MM.1S (cell line): ENCODE measurements at regions not wholly inside any gene's neighbourhood (a gene's known extent, or its start where the extent isn't known, plus 50 kb on each side); places are given as distances from the start of the nearest gene placed in this dataset.

Experiments used
- DNase-seq: peaks from one replicate; pipeline ENCODE4 v3.0.0-alpha.2; 2015
- H2AFZ ChIP-seq: fragments of 300-600 bp; sonication (generic); 2 replicates; pipeline ENCODE4 v1.6.0; 2016; ENCODE audit warnings: antibody characterized with exemption, low read length
- H3F3A ChIP-seq: fragments of 300-600 bp; sonication (generic); 2 replicates; pipeline ENCODE4 v1.6.1; 2016; ENCODE audit warnings: mild to moderate bottlenecking, antibody characterized with exemption, low read length, moderate library complexity, mixed read lengths; ENCODE audit not compliant: insufficient read depth
- H3K27ac ChIP-seq: fragments of 300-600 bp; sonication (generic); 2 replicates; pipeline ENCODE4 v1.5.1; 2016; ENCODE audit warnings: mild to moderate bottlenecking, low read length
- H3K27me3 ChIP-seq: fragments of 300-600 bp; sonication (generic); replicated peaks from 2 replicates; pipeline ENCODE4 v1.6.0; 2016; ENCODE audit warnings: low read length; ENCODE audit not compliant: insufficient read depth
- H3K36me3 ChIP-seq: fragments of 300-600 bp; sonication (generic); replicated peaks from 2 replicates; pipeline ENCODE4 v1.6.1; 2016; ENCODE audit warnings: mild to moderate bottlenecking, low read length, mixed read lengths; ENCODE audit not compliant: insufficient read depth
- H3K4me1 ChIP-seq: fragments of 300-600 bp; sonication (generic); 2 replicates; pipeline ENCODE4 v1.6.1; 2016; ENCODE audit warnings: low read length, mixed read lengths
- H3K4me2 ChIP-seq: fragments of 300-600 bp; sonication (generic); 2 replicates; pipeline ENCODE4 v1.6.0; 2016; ENCODE audit warnings: low read depth, low read length
- H3K4me3 ChIP-seq: fragments of 300-600 bp; sonication (generic); 2 replicates; pipeline ENCODE4 v1.5.1; 2016; ENCODE audit warnings: low read length, mixed read lengths
- H3K79me2 ChIP-seq: fragments of 300-600 bp; sonication (generic); 2 replicates; pipeline ENCODE4 v1.6.1; 2016; ENCODE audit warnings: mixed run types, low read length, mixed read lengths
- H3K9ac ChIP-seq: fragments of 300-600 bp; sonication (generic); 2 replicates; pipeline ENCODE4 v1.6.1; 2016; ENCODE audit warnings: low read length, mixed read lengths
- H3K9me2 ChIP-seq: fragments of 300-600 bp; sonication (generic); replicated peaks from 2 replicates; pipeline ENCODE4 v1.6.1; 2016; ENCODE audit warnings: mild to moderate bottlenecking, low read length, mixed read lengths; ENCODE audit not compliant: insufficient read depth
- H3K9me3 ChIP-seq: fragments of 300-600 bp; sonication (generic); replicated peaks from 2 replicates; pipeline ENCODE4 v1.6.1; 2016; ENCODE audit warnings: mild to moderate bottlenecking, low read length, mixed read lengths; ENCODE audit not compliant: insufficient read depth
- H4K20me1 ChIP-seq: fragments of 300-600 bp; sonication (generic); 2 replicates; pipeline ENCODE4 v1.6.1; 2016; ENCODE audit warnings: mild to moderate bottlenecking, low read length, moderate library complexity, mixed read lengths; ENCODE audit not compliant: insufficient read depth
- EZH2 ChIP-seq: fragments of 300-600 bp; sonication (generic); optimal IDR thresholded peaks from 2 replicates; pipeline ENCODE3; 2017; ENCODE audit warnings: low read depth, mild to moderate bottlenecking, antibody characterized with exemption, low read length, mixed read lengths
- EZH2phosphoT487 ChIP-seq: fragments of 300-600 bp; sonication (generic); IDR thresholded peaks from 2 replicates; pipeline ENCODE4 v1.6.1; 2018; ENCODE audit warnings: antibody characterized with exemption, low read length
- TF ChIP-seq, protein P1 (sequence below): fragments of 300-600 bp; sonication (generic); IDR thresholded peaks from 2 replicates; pipeline ENCODE4 v1.5.1; 2016; ENCODE audit warnings: antibody characterized with exemption, low read length, mixed read lengths

DNA sequence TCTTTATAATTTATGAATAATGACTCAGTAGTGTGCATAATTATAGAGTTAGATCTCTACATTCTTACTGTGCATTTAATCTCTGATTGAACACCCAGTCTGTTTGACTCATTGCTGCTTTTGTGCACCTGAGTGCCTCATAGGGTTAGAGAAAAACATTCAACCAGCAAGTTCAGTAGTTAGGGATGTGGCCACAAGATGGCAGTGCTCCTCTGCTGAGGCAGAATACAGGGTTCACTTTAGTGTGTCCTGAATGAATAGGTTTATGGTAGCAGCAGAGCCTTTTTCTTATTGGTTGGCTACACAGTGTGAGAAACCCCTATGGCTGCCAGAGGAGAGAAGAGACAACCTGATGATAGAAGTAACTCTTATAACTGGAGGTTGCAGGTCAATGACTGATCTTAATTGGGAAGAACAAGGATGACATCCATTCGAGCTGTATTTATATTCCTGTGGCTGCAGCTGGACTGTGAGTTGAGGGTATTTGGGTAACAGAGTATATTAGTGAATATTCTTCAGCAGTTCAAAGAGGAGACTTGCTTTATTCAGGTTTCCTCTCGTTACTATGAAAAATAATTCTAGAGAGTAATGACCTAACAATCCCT, 194.9 kb upstream of the OR4E1 start:
- no peaks in the 10 kb centered on the region for H3K79me2 ChIP-seq
- no peaks in the 10 kb centered on the region for H3K27me3 ChIP-seq
- no peaks in the 10 kb centered on the region for H3K9me3 ChIP-seq
- H3K27ac ChIP-seq = no peak overlapping the region
- H3K9ac ChIP-seq = no peak overlapping the region
- H4K20me1 ChIP-seq = no peaks in the 10 kb centered on the region
- TF ChIP-seq, protein P1, sequence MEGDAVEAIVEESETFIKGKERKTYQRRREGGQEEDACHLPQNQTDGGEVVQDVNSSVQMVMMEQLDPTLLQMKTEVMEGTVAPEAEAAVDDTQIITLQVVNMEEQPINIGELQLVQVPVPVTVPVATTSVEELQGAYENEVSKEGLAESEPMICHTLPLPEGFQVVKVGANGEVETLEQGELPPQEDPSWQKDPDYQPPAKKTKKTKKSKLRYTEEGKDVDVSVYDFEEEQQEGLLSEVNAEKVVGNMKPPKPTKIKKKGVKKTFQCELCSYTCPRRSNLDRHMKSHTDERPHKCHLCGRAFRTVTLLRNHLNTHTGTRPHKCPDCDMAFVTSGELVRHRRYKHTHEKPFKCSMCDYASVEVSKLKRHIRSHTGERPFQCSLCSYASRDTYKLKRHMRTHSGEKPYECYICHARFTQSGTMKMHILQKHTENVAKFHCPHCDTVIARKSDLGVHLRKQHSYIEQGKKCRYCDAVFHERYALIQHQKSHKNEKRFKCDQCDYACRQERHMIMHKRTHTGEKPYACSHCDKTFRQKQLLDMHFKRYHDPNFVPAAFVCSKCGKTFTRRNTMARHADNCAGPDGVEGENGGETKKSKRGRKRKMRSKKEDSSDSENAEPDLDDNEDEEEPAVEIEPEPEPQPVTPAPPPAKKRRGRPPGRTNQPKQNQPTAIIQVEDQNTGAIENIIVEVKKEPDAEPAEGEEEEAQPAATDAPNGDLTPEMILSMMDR = peak; percentile 63
- TF ChIP-seq EZH2 = no peak
- H3K9me2 ChIP-seq = no peaks in the 10 kb centered on the region
- H3K4me1 ChIP-seq = no peaks in the 10 kb centered on the region
- DNase-seq = peak; percentile 60
- H3K4me2 ChIP-seq = no peak overlapping the region
- no peaks in the 10 kb centered on the region for H3K36me3 ChIP-seq
- no peak overlapping the region for H3K4me3 ChIP-seq
- H3F3A ChIP-seq = no peaks in the 10 kb centered on the region
- no peak overlapping the region for H2AFZ ChIP-seq

DNA sequence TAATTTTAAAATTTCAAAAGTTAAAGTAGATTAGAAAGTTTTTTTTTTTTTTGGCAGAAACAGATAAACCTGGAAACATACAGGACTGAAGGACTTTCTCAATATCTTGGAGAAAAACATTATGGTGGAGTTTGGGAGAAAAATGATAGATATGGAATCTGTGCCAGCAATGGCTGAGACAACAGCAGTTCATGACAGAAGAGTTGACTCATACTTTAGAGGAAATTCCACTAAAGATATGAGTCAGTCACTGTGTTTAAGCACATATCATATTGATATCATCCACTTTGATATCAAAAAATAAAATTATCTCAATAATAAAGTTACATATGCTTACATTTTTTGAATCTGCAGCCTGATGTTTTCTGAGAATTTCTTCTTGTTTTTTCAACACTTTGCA, 193.9 kb upstream of the OR4E1 start:
- Histone ChIP-seq H3F3A (no peaks in the 10 kb centered on the region), H3K79me2 (no peaks in the 10 kb centered on the region), H3K4me1 (no peaks in the 10 kb centered on the region), H3K27ac (no peak overlapping the region), H3K4me2 (no peak overlapping the region), H2AFZ (no peak overlapping the region), H4K20me1 (no peaks in the 10 kb centered on the region), H3K9me2 (no peaks in the 10 kb centered on the region), H3K9ac (no peak overlapping the region), H3K9me3 (no peaks in the 10 kb centered on the region), H3K4me3 (no peak overlapping the region), H3K36me3 (no peaks in the 10 kb centered on the region), H3K27me3 (no peaks in the 10 kb centered on the region)
- TF ChIP-seq EZH2 (no peak), EZH2phosphoT487 (no peak)
- TF ChIP-seq, protein P1 = no peak
- DNase-seq = no peak

DNA sequence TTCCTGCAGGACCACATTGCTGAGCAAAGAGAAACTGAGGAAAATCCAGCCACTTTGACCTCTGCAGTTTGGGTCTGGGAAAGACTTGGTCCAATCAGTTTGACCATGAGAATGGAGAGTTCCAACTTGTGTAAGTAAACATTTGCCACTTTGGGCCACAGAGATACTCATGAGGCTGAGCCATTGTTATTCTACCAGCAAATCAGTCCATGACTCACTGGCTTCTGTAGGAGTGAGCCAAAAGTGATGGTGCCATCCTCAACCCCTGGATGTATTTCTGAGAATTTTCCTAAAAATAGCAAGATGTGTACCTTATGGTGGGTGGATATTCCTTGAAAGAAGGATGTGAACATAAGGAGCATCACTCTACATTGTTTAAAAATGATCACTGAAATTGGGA, 192.9 kb upstream of the OR4E1 start:
- no peaks in the 10 kb centered on the region for H3K27me3 ChIP-seq
- no peaks in the 10 kb centered on the region for H3K4me1 ChIP-seq
- no peak overlapping the region for H3K4me3 ChIP-seq
- H3K36me3 ChIP-seq = no peaks in the 10 kb centered on the region
- H3K4me2 ChIP-seq = no peak overlapping the region
- no peak for TF ChIP-seq EZH2phosphoT487
- TF ChIP-seq, protein P1 = no peak
- no peak for TF ChIP-seq EZH2
- no peak overlapping the region for H3K9ac ChIP-seq
- no peaks in the 10 kb centered on the region for H3K9me3 ChIP-seq
- no peak for DNase-seq
- no peak overlapping the region for H3K27ac ChIP-seq
- H3K79me2 ChIP-seq = no peaks in the 10 kb centered on the region
- no peaks in the 10 kb centered on the region for H3K9me2 ChIP-seq
- H4K20me1 ChIP-seq = no peaks in the 10 kb centered on the region
- no peak overlapping the region for H2AFZ ChIP-seq
- H3F3A ChIP-seq = no peaks in the 10 kb centered on the region
